ENCODE measurements at regions not wholly inside any gene's neighbourhood (a gene's known extent, or its start where the extent isn't known, plus 50 kb on each side); places are given as distances from the start of the nearest gene placed in this dataset.

DNA sequence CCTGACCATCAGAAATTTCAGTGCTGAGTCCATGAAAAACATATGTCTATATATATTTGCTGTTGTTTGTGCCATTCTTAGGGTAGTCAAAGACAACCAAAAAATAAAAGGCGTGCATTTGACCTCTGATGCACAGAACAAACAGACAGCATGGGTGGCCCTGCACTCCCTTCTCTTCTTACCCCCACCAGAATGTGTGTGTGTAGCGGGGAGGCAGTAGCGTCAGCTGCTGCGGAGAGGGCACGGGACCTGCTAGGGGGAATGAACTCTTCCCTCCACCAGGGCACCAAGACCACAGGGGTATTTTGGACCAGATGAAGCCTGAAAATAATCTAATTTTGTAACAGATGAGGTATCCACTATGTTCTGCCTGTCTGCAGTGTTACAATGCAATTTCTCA, 277.7 kb upstream of the ZNF32 start:
- Histone ChIP-seq H3K4me1 (ENCODE audit: control insufficient read depth in 1 of 2, insufficient read depth in 1 of 2, low read depth in 1 of 2, low read length in 1 of 2) (no peaks in the 10 kb centered on the region), H3K36me3 (no peaks in the 10 kb centered on the region), H3K27ac (no peak overlapping the region), H3K27me3 (no peaks in the 10 kb centered on the region), H3K4me3 (ENCODE audit: low read depth in 1 of 2, low read length in 1 of 2) (no peak overlapping the region), H3K9me3 (no peaks in the 10 kb centered on the region)
- TF ChIP-seq, protein P1, sequence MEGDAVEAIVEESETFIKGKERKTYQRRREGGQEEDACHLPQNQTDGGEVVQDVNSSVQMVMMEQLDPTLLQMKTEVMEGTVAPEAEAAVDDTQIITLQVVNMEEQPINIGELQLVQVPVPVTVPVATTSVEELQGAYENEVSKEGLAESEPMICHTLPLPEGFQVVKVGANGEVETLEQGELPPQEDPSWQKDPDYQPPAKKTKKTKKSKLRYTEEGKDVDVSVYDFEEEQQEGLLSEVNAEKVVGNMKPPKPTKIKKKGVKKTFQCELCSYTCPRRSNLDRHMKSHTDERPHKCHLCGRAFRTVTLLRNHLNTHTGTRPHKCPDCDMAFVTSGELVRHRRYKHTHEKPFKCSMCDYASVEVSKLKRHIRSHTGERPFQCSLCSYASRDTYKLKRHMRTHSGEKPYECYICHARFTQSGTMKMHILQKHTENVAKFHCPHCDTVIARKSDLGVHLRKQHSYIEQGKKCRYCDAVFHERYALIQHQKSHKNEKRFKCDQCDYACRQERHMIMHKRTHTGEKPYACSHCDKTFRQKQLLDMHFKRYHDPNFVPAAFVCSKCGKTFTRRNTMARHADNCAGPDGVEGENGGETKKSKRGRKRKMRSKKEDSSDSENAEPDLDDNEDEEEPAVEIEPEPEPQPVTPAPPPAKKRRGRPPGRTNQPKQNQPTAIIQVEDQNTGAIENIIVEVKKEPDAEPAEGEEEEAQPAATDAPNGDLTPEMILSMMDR (IDR thresholded peaks at IDR 0.05): no peak

DNA sequence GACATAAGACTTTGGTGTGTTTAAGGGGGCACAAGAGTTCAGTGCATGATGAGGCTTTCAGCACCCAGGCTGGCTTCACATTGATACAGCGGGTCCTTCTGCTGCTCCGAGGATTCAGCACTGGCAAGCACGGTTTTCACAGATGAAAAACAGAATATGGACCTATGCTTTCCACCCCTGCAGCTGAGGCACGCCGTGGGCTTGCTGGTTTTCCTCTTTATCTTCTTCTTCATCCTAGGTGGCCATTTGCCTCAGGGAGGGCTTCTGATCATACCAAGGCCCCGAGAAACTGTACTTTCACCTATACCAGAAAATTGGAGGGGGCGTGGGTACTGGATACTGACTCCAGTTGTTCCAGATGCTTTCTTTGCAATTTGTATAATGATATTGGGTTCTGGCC, 277.1 kb upstream of the ZNF32 start:
- Histone ChIP-seq H3K27me3 (no peaks in the 10 kb centered on the region), H3K4me3 (ENCODE audit: low read depth in 1 of 2, low read length in 1 of 2) (no peak overlapping the region), H3K36me3 (no peaks in the 10 kb centered on the region), H3K27ac (no peak overlapping the region), H3K9me3 (no peaks in the 10 kb centered on the region), H3K4me1 (ENCODE audit: control insufficient read depth in 1 of 2, insufficient read depth in 1 of 2, low read depth in 1 of 2, low read length in 1 of 2) (no peaks in the 10 kb centered on the region)
- TF ChIP-seq, protein P1 (IDR thresholded peaks at IDR 0.05): no peak

DNA sequence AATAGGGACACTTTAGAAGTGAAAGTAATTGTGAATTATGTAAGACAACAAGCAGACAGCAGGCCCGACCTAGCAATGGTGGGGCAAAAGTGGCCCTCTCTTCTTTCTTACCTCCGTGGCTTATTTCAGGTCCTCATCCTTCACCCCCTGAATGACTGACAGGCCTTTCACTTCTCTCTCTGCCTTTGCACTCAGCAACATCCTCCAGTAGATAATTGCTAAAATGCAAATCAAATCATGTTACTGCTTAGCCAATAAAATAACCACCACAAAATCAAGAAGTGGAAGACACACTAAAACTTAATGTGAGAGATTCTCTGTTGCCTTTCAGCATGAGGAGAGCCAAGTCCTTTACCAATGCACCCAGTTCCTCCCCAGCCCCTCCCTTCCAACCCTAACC, 274.6 kb upstream of the ZNF32 start:
- H3K27ac ChIP-seq: no peak overlapping the region
- no peak overlapping the region for H3K4me3 ChIP-seq (ENCODE audit: low read depth in 1 of 2, low read length in 1 of 2)
- TF ChIP-seq, protein P1 (IDR thresholded peaks at IDR 0.05): no peak
- H3K9me3 ChIP-seq: no peaks in the 10 kb centered on the region
- H3K27me3 ChIP-seq: no peaks in the 10 kb centered on the region
- no peaks in the 10 kb centered on the region for H3K36me3 ChIP-seq
- no peaks in the 10 kb centered on the region for H3K4me1 ChIP-seq (ENCODE audit: control insufficient read depth in 1 of 2, insufficient read depth in 1 of 2, low read depth in 1 of 2, low read length in 1 of 2)

DNA sequence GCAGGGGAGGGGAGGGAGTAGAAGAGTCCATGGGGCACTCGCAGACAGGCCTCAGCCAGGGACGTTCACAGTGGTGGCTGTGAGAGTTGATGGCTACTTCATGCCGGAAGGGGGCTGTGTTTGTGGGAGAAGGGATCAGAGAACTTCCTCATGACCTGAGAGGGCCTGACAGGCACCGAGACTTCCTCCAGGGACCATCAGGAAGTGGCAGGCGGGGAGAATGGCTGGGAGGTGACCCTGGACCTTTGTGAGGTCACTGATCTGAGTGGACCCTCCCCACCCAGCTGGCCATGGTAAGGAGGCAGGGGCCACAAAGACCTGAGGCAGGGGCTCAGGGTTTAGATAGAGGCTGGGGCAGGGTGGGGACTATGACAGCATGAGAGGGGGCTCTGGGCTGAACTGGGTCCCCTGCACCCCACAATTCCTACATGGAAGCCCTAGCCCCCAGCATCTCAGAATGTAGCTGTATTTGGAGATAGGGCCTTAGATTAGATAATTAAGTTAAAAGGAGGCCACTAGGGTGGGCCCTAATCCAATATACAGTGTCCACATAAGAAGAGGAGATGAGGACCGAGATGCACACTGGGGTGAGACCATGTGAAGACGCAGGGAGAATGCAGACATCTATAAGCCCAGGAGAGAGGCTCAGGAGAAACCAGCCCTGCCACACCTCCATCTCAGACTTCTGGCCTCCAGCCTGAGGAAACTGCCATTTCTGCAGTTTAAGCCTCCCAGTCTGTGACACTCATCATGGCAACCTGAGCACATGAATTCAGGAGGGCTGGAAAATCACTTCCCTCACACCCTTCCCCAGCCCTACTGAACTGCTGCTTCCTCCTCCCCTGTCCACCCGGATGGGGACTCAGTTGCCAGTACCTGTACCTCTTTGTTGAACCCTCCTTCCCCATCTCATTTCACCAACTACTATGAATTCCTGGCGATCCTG, 273.9 kb upstream of the ZNF32 start:
- Histone ChIP-seq H3K4me3 (ENCODE audit: low read depth in 1 of 2, low read length in 1 of 2) (no peak overlapping the region), H3K9me3 (no peaks in the 10 kb centered on the region), H3K4me1 (ENCODE audit: control insufficient read depth in 1 of 2, insufficient read depth in 1 of 2, low read depth in 1 of 2, low read length in 1 of 2) (no peaks in the 10 kb centered on the region), H3K27me3 (no peaks in the 10 kb centered on the region), H3K27ac (no peak overlapping the region), H3K36me3 (no peaks in the 10 kb centered on the region)
- TF ChIP-seq, protein P1 (IDR thresholded peaks at IDR 0.05): no peak

DNA sequence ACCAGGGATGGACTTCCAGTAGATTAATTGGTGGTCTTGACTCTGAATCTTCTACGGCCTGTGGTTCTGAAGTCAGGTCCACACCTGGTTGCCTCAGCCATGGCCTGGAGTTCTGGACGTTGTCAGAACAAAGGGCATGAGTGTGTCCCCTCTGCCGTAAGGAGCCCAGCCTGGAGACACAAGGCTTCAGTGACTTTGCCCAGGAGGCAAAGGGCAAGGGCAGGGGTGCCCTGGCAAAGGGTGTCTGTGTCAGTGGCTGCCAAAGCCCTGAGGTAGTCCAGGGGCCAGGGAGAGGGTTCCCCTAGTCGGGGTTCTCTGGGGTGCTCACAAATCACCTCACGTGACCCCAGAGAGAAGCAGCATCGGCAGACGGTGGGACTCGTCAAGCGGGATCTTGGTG, 273.2 kb upstream of the ZNF32 start:
- Histone ChIP-seq H3K4me1 (ENCODE audit: control insufficient read depth in 1 of 2, insufficient read depth in 1 of 2, low read depth in 1 of 2, low read length in 1 of 2) (no peaks in the 10 kb centered on the region), H3K36me3 (no peaks in the 10 kb centered on the region), H3K27ac (no peak overlapping the region), H3K4me3 (ENCODE audit: low read depth in 1 of 2, low read length in 1 of 2) (no peak overlapping the region), H3K9me3 (no peaks in the 10 kb centered on the region), H3K27me3 (no peaks in the 10 kb centered on the region)
- TF ChIP-seq, protein P1 (IDR thresholded peaks at IDR 0.05): no peak
